SH-SY5Y (cell line): ENCODE measurements at regions not wholly inside any gene's neighbourhood (a gene's known extent, or its start where the extent isn't known, plus 50 kb on each side); places are given as distances from the start of the nearest gene placed in this dataset.

Experiments used
- GATA2 ChIP-seq: IDR thresholded peaks from 2 replicates; pipeline ENCODE4 v1.6.1; 2011; ENCODE audit warnings: mild to moderate bottlenecking, low read depth, low read length
- GATA3 ChIP-seq: IDR thresholded peaks from 2 replicates; pipeline ENCODE4 v1.6.1; 2011; ENCODE audit warnings: low read depth, mild to moderate bottlenecking, low read length, moderate library complexity

DNA sequence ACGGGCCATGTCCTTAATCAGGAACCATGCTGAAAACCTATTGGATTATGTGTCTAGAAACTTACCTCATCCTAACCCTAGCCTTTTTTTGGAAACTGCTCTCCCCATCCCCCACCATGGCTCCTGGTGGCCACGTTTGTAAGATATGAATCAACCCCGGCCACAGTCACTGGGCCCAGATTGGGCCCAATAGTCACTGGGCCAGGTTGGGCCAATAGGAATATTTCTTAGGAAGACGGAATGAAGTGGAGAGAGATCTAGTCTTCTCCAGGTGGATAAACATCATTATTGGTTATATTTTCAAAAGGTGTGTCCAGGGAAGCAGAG lies 468.7 kb downstream of the ARHGEF28 start:
- no peak for TF ChIP-seq GATA2
- no peak for TF ChIP-seq GATA3
